IPS DF 6.9 (cell line): ENCODE measurements at regions not wholly inside any gene's neighbourhood (a gene's known extent, or its start where the extent isn't known, plus 50 kb on each side); places are given as distances from the start of the nearest gene placed in this dataset.

Experiments
- DNase-seq: peaks from one replicate; pipeline ENCODE4 v3.0.0-alpha.2; 2013; ENCODE audit warnings: low read depth, low spot score
- H3K27ac ChIP-seq: one replicate; pipeline ENCODE4 v1.5.1; 2013; ENCODE audit warnings: low read length, control low read depth
- H3K27me3 ChIP-seq: 2 replicates; pipeline ENCODE4 v1.6.1; 2013; ENCODE audit warnings: mild to moderate bottlenecking, low read length; ENCODE audit not compliant: control insufficient read depth, insufficient read depth
- H3K36me3 ChIP-seq: 2 replicates; pipeline ENCODE4 v1.6.1; 2013; ENCODE audit warnings: low read length; ENCODE audit not compliant: control insufficient read depth, insufficient read depth
- H3K4me1 ChIP-seq: 2 replicates; pipeline ENCODE4 v1.6.1; 2013; ENCODE audit warnings: low read length; ENCODE audit not compliant: control insufficient read depth, insufficient read depth
- H3K4me3 ChIP-seq: 2 replicates; pipeline ENCODE4 v1.5.1; 2013; ENCODE audit warnings: mild to moderate bottlenecking, low read length
- H3K9me3 ChIP-seq: 2 replicates; pipeline ENCODE4 v1.6.1; 2013; ENCODE audit warnings: low read length, inconsistent platforms; ENCODE audit not compliant: control insufficient read depth, insufficient read depth
- WGBS: extraction: QIAGEN DNeasy Blood & Tissue Kit; methylation state at CpG from one replicate; pipeline ENCODE4 v1.1.7; 2013; ENCODE audit warnings: mixed read lengths, missing lambda C conversion rate; ENCODE audit not compliant: insufficient read length, insufficient coverage; 5-methylcytosine and 5-hydroxymethylcytosine counted together

DNA sequence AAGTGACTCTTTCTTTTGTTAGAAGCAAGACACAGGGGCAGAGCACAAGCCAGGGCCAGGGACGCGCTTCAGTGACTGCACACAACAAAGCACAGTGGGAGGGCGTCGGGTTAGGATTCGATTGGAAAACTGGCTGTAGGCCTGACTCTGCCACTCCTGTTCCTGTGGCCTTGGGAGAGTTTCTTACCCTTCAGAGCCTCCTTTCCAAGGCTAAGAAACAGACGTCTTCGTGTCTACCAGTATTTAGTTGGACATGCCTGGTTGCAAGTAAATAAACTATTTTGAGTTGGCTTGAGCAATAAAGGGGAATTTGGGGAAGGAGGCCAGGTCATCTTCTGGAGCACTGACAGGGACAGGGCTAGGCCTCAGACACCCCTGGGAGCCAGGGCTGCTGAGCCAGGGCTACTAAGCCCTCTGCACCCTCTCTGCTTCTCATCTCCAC lies 549.1 kb downstream of the INSC start:
- no CpG with 5 or more reads among the region's 7 CpGs for WGBS
- Histone ChIP-seq H3K4me3 (no peak overlapping the region), H3K9me3 (no peaks in the 10 kb centered on the region), H3K36me3 (no peaks in the 10 kb centered on the region), H3K27me3 (no peaks in the 10 kb centered on the region), H3K4me1 (no peaks in the 10 kb centered on the region), H3K27ac (no peak overlapping the region)
- no peak for DNase-seq

DNA sequence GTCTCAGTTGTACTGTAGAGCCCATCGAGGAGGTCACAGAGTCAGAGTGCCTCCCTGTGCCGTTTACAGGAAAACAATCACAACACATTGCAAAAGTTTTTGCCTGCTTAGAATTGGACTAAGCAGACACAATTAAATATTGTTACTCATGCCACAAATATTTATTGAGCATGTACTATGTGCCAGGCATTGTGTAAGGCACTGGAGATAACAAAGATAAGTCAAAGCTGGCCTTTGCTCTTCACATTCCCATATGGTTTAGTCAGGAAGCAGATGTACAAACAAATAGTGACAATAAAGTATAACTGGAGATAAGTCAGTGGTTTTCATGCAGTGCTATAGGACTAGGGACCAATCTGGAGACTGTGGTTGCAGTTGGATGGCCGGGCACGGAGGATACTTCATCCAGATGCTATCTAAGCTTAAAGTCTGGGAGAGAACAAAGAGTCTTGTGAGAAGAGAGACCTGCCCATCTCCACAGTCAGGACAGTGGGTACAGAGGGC lies 550.7 kb downstream of the INSC start:
- Histone ChIP-seq H3K4me1 (no peaks in the 10 kb centered on the region), H3K27me3 (no peaks in the 10 kb centered on the region), H3K36me3 (no peaks in the 10 kb centered on the region), H3K4me3 (no peak overlapping the region), H3K9me3 (no peaks in the 10 kb centered on the region), H3K27ac (no peak overlapping the region)
- no peak for DNase-seq
- WGBS: no CpG with 5 or more reads among the region's 4 CpGs

DNA sequence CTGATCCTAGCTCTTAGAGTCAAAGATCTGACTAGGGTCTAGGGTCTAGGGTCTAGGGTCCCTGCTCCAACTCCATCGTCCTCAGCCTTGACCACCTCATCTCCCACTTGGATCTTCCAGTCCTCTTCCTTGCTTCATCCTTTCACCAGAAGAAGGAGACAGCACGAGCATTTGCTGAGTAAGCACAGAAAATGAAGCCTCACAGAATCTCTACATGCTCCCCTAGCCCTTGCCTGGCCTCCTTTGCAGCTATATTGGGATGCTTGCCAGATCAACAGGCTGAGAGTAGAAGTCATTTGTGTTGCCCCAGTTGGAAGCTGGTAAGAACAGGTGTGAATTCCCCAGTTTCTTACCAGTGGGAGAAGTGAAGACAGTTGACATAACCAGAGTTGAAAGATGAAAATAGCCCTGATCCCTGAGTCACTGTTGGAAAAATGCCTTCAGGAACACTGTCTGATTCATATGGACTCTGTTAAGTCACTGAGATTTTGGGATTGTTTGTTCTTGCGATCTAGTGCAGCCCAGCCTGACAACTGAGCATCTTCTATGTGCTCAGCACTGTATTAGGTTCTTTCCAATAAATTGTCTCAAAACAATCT lies 552.5 kb downstream of the INSC start:
- H3K4me3 ChIP-seq: no peak overlapping the region
- H3K9me3 ChIP-seq: no peaks in the 10 kb centered on the region
- no CpG with 5 or more reads among the region's 3 CpGs for WGBS
- no peaks in the 10 kb centered on the region for H3K27me3 ChIP-seq
- no peaks in the 10 kb centered on the region for H3K4me1 ChIP-seq
- H3K36me3 ChIP-seq: no peaks in the 10 kb centered on the region
- DNase-seq: no peak
- no peak overlapping the region for H3K27ac ChIP-seq

DNA sequence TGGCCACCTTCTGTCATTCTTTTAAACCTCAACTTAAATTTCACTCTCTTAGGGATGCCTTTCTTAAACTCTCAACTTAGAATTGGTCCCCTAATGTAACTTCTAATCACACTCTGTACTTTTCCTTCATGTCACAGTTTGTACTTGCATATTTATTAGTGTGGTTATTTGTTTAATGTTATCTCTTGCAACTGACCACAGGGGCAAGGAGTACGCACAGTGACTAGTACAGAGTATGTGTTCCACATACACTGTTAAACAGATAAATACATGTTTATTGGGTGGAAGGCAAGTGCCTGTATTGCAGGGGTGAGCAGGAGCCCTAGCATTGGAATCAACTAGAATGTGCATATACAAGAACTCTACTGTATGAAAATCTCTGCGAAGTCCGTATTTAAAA lies 554.0 kb downstream of the INSC start:
- Histone ChIP-seq H3K27ac (no peak overlapping the region), H3K36me3 (no peaks in the 10 kb centered on the region), H3K27me3 (no peaks in the 10 kb centered on the region), H3K4me3 (no peak overlapping the region), H3K4me1 (no peaks in the 10 kb centered on the region), H3K9me3 (no peaks in the 10 kb centered on the region)
- WGBS: no CpG with 5 or more reads among the region's 3 CpGs
- no peak for DNase-seq

DNA sequence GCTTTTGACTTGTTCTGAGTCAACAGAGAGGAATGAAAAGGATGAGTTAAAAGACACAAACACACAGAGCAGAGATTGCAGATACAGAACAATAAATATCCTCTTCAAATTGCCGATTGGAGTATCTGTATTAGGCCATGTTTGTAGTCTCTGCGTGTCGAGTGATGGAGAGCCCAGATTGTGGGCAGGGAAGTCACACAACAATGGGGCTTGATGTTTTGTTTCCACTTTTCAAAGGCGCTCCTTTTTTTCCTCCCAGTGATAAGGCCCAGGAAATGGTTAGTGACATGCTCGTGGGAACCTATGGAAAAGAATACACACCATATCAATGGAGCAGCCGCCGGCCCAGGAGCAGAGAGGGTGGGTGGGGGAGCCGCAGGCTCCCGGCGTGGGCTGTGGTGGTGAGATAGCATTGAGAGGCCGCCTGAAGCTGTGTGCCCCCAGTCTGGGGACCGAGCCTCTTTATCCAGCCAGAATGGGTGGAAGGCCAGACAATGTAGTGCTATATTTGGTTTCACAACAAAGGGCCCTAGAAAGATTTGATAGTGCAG lies 555.9 kb downstream of the INSC start:
- Histone ChIP-seq H3K4me3 (no peak overlapping the region), H3K4me1 (no peaks in the 10 kb centered on the region), H3K9me3 (no peaks in the 10 kb centered on the region), H3K27ac (no peak overlapping the region), H3K36me3 (no peaks in the 10 kb centered on the region), H3K27me3 (no peaks in the 10 kb centered on the region)
- WGBS: no CpG with 5 or more reads among the region's 12 CpGs
- DNase-seq: no peak

DNA sequence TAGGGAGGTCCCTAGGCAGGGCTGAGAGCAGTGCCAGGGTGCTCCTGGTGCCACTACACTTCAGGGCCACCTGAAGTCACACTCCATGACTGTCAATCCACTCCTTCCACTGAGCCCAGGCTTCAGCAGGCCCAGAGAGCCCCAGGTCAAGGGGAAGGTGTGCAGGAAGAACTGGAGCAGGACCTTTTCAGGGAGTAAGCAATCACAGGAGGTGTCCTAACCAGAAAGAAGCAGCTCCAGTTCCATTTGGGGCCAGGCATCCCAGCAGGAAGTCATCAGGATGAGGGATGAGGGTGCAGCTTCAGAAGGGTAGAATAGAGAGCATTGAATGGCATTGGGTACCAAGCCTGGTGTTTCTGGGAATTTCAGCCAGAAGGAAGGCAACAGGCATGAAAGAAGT lies 556.5 kb downstream of the INSC start:
- Histone ChIP-seq H3K36me3 (no peaks in the 10 kb centered on the region), H3K9me3 (no peaks in the 10 kb centered on the region), H3K27ac (no peak overlapping the region), H3K27me3 (no peaks in the 10 kb centered on the region), H3K4me1 (no peaks in the 10 kb centered on the region), H3K4me3 (no peak overlapping the region)
- no peak for DNase-seq

DNA sequence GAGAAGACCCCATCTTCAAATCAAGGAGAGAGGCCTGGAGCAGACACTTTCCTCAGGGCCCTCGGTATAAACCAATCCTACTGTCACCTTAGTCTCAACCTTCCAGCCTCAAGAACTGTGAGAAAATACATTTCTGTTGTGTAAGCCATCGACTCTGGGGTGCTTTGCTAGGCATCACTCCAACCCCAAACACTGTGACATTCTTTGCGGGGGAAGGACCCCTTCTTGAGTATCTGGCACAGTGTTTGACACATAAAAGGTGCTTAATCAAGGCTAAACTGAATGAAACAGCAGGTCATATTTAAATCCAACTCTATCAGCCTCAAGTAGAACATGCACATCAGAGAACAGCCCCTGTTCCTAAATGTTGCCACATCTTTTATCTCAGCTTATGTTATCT lies 558.1 kb downstream of the INSC start:
- Histone ChIP-seq H3K27ac (no peak overlapping the region), H3K27me3 (no peaks in the 10 kb centered on the region), H3K4me1 (no peaks in the 10 kb centered on the region), H3K4me3 (no peak overlapping the region), H3K9me3 (no peaks in the 10 kb centered on the region), H3K36me3 (no peaks in the 10 kb centered on the region)
- no CpG with 5 or more reads among the region's 3 CpGs for WGBS
- no peak for DNase-seq

DNA sequence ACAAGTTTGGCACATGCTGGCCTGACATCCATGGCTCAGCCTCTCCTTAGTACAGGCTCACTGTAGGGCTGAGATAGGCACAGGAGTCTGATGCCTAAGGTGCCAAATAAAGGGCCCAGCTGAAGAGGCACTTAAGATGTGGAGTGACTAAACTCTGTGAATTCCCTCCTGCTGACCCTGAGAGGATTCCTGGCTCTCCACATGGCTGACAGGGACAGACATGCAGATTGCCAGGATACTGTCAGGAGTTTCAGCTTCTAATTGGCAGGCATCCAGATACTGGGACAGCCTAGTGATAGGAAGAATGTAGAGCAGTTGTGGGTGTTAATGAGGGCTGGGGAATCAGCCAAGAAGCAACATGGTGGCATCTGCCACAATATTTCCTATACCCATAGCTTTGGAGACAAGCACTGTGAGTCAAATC lies 558.7 kb downstream of the INSC start:
- H3K27ac ChIP-seq: no peak overlapping the region
- no peaks in the 10 kb centered on the region for H3K9me3 ChIP-seq
- H3K4me3 ChIP-seq: no peak overlapping the region
- H3K4me1 ChIP-seq: no peaks in the 10 kb centered on the region
- no peaks in the 10 kb centered on the region for H3K27me3 ChIP-seq
- H3K36me3 ChIP-seq: no peaks in the 10 kb centered on the region
- DNase-seq: no peak

DNA sequence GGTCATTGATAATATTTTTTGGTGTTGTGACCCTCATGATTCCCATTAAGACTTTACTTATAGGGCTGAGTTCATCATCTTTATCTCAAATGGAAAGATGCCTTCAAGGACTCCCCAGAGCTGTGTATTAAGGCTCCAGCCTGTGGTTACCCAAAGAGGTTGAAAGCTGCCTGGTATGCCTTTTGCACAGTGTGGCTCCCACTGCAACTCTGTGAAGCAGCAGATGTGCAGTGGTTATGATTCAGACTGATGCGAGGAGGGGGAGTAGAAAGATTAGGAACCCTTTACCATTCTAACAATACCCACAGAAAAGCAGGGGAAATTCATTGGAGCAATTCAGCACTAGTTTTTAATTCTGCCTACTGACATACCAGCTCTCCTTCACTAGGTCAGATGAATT lies 560.0 kb downstream of the INSC start:
- H3K9me3 ChIP-seq: no peaks in the 10 kb centered on the region
- DNase-seq: no peak
- no peaks in the 10 kb centered on the region for H3K36me3 ChIP-seq

DNA sequence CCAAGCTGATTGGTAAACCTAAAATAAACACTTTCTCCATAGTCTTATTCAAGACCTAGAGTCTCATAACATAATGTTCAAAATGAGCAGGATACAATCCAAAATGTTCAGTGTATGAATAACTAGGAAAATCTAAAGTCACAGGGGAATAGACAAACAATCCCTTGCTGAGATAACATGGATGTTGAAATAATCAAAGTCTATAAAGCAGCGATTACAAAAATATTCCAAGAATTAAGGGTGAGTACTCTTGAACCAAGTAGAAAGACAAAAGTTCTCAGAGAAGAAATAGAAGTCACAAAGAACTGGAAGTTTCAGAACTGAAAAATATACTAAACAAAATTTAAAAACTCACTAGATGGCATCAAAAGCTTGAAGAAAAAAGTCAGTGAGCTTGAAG lies 561.0 kb downstream of the INSC start:
- no peak for DNase-seq
- no CpG with 5 or more reads among the region's 1 CpG for WGBS
- no peaks in the 10 kb centered on the region for H3K36me3 ChIP-seq
- no peak overlapping the region for H3K4me3 ChIP-seq
- H3K4me1 ChIP-seq: no peaks in the 10 kb centered on the region
- H3K9me3 ChIP-seq: no peaks in the 10 kb centered on the region
- H3K27ac ChIP-seq: no peak overlapping the region
- H3K27me3 ChIP-seq: no peaks in the 10 kb centered on the region

More for the DNA sequence above, 560.0 kb downstream of the INSC start:
- Histone ChIP-seq H3K4me3 (no peak overlapping the region), H3K4me1 (no peaks in the 10 kb centered on the region), H3K27ac (no peak overlapping the region), H3K27me3 (no peaks in the 10 kb centered on the region)
- no CpG with 5 or more reads among the region's 1 CpG for WGBS

DNA sequence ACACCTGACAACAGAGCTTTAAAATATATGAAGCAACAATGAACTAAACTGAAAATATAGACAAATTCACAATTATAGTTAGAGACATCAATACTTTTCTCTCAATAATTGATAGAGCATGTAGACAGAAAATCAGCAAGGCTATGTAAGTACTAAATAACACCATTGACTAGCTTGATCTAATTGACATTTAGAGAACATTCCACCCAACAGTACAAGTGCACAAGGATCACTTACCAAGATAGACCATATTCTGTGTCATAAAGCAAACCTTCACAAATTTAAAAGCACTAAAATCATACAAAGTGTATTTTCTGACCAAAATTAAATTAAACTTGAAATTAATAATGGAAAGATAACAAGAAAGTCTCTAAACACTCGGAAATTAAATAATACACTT lies 562.5 kb downstream of the INSC start:
- WGBS: no CpG with 5 or more reads among the region's 1 CpG
- no peaks in the 10 kb centered on the region for H3K27me3 ChIP-seq

More for the DNA sequence above, 562.5 kb downstream of the INSC start:
- Histone ChIP-seq H3K36me3 (no peaks in the 10 kb centered on the region), H3K27ac (no peak overlapping the region), H3K9me3 (no peaks in the 10 kb centered on the region), H3K4me1 (no peaks in the 10 kb centered on the region), H3K4me3 (no peak overlapping the region)
- DNase-seq: no peak
